Stimulated activated CD8-positive, alpha-beta memory T cell treated with anti-CD3 and anti-CD28 coated beads, Interleukin-12 subunit alpha, Interleukin-12 subunit beta, amount 100 ng/mL, for 24 hours (primary cell): ENCODE measurements at regions not wholly inside any gene's neighbourhood (a gene's known extent, or its start where the extent isn't known, plus 50 kb on each side); places are given as distances from the start of the nearest gene placed in this dataset.

ENCODE experiments used
- DNase-seq: peaks from one replicate; pipeline ENCODE4 v3.0.0-alpha.2; 2020; ENCODE audit errors: extremely low read depth

DNA sequence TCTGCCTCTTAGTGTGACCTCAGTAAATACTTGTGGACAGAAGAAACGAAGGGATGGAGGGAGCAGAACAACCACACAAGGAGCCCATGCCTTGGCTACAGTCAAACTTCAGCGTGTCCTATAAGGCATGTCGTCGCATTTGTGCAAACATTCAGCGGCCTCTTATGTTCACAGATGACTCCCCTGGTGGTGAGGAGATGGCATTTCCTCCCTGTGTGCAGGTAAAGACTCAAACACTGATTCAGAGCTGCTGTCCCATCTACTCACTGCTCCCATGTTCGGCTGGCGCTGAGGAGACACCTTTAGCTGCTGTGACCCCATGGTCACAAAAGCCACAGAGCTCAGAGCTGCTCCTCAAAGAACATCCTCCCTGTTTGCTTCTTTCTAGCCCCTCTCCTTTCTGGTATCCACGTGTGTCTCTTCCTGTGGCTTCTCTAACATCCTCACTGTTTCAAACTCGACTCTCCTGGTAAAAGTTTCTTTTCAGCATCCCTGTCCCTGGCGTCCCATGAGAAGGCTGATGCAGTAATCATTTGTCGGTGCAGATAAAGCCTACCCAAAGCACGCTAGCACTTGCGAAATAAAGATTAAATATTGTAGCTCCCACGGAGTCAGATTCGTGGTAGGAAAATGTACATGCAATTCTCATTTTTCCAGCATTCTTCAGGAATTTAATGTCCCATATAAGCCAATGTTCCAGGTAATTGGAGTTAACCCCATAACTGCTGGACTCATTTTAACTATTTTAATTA, 124.9 kb upstream of the NEBL start:
- DNase-seq: no peak

DNA sequence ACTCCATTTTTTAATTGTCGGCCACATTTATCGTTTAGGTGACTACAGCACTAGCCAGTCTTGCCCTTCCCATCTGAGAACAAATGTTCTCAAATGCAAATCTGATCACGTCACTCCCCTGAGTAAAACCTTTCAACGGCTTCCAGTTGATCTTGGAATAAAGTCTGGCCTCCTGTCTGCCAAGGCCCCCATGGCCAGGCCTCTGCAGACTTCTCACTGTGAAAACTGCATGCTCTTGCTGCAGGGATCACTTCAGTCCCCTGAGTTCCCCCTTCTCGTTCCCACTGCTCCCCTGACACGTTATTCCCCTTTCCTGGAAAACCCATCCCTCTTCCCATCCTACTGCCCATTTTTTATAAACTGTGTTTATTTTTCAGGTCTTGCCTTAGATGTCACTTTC, 124.1 kb upstream of the NEBL start:
- DNase-seq: no peak

DNA sequence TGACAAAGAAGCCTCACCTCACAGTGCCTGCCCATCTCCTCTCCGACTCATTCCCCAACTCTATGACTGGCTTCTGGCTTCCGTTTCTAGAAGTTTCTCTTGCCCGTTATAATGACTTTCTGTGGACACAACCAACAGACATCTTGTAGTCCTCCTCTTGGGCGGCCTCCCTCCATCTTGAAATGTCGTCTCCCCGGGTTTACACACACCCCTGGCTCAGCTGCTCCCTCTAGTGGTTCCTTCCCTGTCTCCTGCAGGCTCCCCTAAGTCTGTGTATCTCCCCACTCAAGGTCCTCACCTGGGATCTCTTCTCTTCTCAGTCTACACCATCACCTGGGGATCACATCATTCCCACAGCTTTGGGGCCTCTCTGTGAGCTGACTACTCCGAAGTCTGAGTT, 123.4 kb upstream of the NEBL start:
- no peak for DNase-seq

DNA sequence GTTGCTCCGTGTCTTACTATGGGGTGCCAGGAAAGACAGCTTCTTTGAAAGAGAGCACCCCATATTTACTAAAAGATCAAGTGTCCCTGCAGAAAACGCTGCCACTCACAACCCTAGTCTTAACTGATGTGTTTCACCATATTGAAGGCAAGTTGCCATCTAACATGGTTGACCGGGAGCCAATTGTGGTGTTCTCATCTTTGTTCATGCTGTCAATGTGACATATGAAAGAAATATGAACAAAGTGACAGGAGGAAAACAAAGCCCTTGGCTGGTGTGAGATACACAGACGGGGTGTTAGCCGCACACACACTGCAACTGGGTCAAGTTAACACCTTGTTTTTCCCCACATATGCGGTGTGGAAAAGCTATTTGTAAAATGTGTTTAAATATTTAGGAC, 122.3 kb upstream of the NEBL start:
- no peak for DNase-seq

DNA sequence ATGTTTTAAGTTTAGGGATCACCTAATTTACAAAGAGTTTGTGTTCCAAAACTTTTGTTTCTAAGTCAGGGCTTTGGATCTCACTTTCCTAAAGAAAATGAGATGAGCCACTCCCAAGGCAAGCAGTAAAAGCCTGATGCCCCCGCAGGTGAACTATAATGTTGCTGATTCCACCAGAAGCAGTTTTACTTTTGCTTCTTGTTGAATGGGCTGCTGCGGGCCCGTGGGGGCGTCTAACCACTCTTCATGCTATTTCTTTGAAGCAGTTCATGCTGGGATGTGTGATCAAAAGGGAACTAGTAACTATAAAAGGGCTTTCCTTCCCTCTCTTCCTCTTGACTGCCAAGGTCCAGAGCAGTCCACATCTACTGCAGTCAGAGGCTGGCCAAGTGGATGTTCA, 118.7 kb upstream of the NEBL start:
- DNase-seq: no peak

DNA sequence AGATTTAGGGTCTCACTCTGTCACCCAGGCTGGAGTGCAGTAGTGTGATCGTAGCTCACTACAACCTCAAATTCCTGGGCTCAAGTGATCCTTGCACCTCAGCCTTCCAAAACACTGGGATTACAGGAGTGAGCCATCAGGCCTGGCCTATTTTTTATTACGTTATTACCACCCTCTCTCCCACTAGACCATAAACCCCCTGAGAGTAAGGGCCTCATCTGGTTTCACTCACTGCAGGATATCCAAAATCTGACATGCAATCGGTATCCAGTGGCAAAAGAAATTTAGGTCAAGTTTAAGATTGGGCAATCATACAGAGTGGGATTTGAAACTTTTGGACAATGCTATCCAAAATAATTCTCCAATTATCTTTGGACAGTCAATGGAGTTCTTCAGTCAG, 117.0 kb upstream of the NEBL start:
- DNase-seq: no peak

DNA sequence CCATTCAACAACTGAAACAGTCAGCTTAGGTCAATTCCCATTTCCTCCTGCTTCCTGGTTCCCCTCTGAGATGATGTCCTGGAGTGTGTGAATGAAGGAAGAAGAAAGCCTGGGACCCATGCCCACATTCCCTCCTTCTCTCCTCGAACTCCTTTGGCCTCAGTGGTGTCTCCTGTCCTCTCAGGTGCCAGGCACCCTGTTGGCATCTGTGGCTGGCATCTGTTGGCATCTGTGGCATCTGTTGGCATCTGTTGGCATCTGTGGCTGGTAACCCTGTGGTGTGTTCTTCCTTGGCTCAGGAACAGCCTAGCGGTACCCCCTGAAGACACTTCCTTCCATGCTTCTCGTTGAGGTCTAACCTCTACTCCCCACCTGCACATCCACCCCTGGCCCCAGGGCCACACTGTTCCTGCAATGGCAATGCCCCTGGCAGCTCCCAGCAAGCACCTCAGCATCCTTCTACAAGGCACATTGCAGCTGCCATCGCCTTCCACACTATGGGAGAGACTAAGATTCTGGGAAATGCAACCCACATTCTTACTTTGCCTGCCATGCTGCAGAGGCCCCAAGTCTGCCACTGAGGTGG, 114.4 kb upstream of the NEBL start:
- no peak for DNase-seq

DNA sequence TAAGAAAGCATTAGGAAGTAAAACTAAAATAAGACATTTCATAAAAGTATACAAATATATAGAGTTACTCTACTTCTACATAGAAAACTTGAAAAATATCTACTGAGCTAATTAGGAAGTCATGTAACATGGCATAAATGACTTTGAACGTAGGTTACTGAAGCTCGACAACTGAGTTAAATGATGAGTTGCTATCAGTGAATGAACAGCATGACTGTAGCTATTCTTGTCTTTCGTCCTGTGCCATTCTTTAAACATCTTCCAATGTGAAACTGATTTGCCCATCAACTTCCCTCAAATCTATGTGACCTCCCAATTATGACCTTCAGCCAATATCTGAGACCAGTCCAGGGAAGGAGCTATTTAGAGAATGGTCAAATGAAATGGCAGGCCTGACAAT, 113.5 kb upstream of the NEBL start:
- DNase-seq: no peak

DNA sequence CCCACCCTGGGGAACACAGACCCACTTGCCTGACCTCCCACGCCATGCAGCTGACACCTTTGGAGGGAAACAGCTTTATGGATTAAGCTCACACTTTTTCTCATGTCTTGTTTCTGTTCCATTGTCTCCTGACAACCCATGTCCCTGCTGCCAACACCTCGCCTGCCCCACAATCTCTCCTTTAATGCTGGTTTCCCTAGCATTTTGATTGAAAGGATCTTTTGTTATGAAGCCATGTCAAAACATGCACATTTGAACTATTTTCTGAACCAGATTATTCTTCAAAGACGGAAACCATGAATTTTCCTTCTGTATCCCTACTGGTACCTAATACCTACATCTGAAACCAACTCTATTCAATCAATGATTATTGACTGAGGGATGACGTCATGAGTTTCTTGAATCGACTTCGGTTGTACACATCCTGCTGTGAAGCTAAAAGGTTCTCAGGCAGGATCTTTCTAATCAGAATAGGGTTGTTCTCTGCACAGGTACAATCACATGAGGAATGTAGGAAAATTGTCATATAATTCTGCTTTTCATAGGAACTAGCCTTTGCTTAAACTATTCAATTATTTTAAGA, 106.2 kb upstream of the NEBL start:
- no peak for DNase-seq

DNA sequence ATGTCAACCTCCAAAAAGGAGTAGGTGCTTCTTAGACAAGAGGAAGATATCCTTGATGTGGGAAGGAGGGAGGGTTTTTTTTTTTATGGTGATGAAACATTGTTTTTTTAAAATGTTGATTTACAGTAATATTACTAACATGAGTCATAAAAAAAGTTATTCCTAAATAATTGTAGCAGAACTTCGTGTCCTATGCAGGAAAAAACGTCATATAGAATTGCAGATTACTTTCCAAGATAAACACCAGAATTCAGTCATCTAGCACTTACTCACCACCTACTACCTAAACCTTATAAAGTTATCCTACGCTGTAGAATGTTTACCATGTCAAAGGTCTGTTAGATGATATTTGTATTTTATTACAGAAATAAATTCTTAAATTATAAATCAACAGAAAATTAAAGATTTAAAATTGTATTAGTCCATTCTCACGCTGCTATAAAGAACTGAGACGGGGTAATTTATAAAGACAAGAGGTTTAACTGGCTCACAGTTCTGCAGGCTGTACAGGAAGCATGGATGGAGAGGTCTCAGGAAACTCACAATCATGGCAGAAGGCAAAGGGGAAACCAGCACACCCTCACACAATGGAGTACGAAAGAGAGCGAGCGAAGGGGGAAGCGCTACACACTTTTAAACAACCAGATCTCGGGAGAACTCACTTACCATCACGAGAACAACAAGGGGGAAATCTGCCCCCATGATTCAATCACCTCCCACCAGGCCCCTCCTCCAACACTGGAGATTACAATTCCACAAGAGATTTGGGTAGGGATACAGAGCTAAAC, 105.2 kb upstream of the NEBL start:
- no peak for DNase-seq

DNA sequence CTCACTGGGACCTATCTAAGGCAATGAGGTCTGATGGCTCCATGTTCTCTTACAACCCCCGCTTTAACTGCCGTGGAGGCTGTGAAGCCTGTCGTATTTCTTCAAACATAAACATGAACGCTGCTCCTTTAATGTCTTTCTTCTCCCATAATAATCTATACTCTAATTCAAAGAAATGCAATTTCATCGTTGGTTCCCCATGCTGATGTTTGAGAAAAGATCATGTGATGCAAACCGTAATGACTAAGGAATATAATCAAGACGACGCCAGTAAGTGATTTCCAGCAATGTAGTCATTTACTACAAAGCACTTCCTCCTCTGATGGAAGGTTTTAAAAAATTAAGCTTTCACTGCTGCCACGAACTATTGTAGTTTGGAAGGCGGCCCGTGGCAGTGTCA, 102.6 kb upstream of the NEBL start:
- DNase-seq: no peak

DNA sequence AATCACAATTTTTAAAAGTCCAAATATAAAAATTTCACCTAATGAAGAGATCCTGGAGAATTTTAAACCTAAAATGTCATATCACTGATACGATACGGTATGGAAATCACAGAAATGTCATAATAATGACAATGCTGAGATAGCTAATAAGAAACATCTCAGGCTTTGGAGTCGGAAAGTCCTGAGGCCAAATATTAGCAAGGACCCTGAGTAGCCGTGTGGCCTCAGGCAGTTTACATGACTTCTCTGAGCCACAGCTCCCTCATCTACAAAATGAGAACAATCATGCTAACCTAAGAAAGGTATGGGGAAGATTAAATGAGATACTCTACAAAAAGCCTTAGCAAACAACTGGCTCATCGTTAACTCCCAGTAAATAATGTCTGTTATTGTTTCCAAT, 100.9 kb upstream of the NEBL start:
- DNase-seq: no peak

DNA sequence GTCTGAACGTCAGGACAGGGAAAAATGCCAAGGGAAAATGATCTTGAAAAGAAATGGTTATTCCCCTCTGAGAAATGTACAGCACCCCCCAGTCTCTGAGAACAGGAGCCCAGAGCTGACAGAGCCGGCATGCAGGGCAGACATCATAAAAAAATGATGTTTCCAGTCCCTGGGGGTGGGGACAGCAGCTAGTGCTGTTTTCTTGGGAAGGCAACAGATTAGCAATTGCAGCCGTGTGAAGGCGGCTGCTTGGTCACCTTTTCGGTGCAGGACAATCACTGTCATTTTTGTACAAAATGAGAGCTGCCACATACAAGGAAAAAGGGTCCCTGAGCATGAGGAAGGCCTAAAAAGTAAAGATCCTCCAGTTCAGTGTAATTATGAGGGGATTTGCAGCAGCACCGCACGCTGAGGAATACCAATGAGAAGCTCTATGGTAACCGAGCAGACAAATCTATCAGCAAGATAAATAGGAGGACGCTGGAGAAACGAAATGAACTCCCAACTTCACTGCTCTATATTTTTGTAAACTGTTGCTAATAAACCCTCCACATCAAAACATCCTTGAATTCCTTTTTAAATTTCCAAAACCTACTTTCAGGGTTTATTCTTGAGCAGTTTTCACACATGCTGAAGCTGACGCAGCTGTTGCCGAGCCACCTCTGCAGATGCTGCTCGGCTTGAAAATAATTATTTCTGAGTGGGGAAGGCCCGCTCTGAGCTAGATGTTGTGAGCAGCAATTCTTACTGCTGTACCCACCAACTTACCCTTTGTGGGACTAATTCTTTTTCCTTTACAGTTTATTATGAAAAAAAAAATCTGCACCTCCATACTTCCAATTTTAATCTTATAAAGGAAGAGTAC, 98.2 kb upstream of the NEBL start:
- no peak for DNase-seq

DNA sequence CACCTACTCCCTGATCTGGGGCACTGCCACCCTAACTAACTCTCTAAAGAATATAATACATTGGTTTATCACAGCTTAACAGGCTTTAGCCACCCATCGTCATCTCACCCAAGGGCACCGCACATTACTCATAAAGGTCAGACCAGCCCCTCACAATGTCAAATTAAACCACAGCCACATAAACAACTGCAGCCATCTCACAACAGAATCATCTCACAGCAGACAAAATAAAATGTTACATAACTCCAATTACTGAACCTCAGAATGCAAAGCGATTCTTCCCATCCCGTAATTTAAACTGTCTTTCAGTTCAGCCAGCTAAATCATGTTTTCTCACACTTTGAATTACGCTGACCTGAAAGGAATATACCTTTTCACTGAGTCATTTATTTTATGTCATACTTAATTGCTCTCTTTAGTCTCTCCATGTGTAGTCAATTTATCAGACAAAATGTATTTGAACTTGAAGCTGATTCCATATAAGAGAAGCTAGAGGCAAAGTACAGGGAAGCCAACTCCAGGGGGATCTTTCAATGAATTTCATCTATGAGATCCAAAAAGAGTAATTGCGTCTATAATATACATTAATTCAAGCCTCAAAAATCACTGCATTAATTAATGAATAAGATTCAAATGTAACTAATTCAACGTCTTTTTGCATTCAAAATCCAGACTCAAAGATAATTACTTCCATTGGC, 96.9 kb upstream of the NEBL start:
- DNase-seq: no peak

DNA sequence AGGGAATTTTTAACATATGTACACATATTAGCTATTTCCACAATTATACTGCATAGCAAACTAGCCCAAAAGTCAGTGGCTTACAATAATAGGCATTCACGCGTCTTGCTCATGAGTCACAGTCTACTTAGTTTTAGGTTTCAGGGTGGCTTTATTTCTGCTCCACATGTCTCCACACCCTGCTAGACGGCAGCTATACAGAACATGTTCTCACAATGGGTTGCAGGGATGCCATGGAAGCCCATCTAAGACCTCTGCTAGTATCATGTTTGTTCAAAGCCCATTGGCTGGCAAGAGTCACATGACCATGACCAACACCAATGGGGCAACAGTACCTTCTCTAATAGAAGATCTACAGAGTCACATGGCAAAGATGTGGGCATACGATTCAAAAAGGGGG, 96.3 kb upstream of the NEBL start:
- DNase-seq: no peak

DNA sequence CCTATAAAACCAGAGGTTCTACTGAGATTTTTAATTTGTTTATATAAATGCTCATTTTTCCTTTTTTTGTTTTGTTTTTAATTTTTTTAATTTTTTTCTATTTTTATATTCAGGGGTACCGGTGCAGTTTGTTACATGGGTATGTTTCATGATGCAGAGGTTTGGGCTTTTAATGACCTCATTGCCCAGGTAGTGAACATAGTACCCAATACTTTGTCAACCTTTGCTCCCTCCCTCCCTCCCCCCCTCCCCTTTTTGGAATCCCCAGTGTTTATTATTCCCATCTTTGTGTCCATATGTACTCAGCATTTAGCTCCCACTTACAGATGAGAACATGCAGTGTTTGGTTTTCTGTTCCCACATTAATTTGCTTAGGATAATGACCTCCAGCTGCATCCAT, 94.4 kb upstream of the NEBL start:
- DNase-seq: no peak

DNA sequence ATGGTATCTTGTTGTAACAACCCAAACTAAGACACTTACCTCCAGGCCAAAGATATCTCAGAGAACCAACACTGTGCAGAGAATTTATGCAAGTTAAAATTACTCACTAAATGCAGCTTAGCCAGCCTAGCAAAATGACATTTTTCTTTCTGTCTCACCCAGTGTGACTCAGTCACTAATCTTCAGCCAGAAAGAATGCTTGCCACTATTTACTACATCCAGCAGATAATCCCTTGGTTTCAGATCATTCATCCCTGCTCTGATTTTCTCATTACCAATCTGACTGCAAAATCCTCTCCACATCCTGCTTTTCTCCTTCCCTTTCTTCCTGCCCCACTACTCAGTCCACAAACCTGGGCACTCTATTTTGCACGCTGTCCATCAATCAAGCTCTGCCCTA, 93.5 kb upstream of the NEBL start:
- no peak for DNase-seq

DNA sequence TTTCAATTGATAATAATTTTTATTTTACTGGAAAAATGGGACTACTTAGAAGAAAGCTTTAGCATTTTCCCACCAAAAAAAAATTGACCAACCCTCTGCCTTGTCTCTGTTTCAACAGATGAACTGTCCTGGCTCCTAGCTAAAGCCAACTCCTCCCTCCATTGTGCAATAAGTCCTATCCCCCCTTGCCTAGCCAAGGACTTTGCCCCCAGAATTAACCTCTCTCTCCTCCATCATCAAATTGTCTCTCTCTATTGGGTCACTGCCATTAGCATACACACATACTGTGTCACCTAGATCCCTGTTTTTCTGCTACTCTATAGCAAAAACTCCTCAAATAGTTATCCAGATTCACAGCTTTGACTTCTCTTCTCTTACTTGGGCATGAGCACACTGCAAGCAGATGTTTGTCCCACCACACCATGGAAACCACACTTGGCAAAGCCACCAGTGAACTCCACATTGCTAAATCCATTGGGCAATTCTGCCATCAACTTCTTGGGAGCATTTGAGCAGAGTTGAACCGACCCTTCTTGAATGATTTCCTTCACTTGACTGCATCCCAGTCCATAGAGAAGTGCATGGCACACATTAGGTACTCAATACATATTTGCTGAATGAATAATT, 91.4 kb upstream of the NEBL start:
- DNase-seq: no peak

DNA sequence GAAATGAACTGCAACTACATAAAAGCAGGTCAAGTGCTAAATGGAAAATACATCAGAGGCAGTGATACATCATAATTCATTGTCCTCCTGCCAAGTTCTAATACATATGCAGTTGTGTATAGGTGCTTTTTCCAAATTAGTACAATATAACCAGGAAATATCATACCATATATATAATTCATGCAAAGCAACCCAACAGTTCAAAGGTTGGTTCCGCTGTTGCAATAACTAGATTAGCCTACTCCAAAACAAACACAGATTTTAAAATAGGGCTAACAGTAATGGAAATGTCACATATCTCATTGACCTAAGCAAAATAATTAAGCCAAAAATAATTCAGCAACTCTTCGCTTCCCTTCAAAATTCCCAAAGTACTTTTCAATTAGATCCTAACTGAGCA, 88.9 kb upstream of the NEBL start:
- no peak for DNase-seq

DNA sequence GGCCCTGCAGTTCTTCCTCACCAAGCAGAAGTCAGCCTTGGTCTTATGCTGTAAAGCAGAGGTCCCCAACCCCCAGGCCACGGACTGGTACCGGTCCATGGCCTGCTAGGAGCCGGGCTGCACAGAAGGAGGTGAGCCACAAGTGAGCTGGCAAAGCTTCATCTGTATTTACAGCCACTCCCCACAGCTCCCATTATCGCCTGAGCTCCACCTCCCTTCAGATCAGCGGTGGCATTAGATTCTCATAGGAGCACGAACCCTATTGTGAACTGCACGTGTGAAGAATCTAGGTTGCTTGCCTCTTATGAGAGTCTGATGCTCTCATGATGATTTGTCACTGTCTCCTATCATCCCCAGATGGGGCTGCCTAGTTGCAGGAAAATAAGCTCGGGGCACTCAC, 87.6 kb upstream of the NEBL start:
- DNase-seq: no peak

DNA sequence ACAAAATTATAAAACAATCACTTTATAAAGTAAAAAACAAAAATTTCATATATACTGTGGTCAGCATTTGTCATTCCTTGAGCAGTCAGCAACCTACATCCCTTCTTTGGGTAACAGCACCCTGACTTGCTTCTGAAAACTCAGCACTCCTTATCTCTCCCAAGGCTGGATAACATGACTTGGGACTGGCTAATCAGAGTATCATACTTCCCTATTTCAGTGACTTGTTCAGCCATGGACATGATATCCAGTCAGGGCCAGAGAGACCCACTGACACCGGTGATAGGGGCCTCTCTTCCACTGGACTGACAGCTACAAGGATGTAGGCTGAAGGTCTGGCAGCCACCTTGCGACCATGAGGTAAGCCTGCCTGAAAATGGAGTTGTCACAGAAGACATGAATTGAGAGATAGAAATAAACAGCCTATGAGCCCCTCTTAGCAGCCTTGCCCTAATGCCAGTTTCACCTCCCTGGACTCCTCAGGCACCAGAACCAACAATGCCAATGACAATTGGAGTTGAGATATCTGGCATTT, 84.4 kb upstream of the NEBL start:
- no peak for DNase-seq
